Effector CD8-positive, alpha-beta T cell (primary cell): ENCODE measurements at regions not wholly inside any gene's neighbourhood (a gene's known extent, or its start where the extent isn't known, plus 50 kb on each side); places are given as distances from the start of the nearest gene placed in this dataset.

Experiments
- DNase-seq: peaks from one replicate; lab custom pipeline; 2025; lab: John Stamatoyannopoulos, UW

DNA sequence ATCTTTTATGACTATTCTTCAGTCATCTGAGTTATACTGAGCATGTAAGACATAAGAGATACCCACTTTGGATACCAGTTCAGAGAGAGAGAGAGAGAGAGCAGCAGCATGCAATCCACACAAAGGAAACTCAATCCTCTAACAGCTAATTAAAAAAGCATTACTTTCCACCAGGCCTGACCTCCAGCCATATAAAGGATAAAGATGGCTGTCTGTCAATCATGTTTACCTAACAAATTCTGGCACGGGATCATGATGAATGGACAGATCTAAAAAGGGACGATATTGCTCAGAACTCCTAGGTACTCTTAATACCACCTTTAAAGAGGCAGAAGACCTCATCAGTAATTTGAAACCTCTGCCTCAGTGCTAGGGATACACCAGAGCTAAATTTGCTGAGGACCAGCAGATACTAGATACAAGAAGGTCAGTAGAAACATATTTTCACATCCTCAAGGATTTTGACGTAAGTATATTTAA lies 159.2 kb downstream of the RPS12 start:
- DNase-seq = no peak

DNA sequence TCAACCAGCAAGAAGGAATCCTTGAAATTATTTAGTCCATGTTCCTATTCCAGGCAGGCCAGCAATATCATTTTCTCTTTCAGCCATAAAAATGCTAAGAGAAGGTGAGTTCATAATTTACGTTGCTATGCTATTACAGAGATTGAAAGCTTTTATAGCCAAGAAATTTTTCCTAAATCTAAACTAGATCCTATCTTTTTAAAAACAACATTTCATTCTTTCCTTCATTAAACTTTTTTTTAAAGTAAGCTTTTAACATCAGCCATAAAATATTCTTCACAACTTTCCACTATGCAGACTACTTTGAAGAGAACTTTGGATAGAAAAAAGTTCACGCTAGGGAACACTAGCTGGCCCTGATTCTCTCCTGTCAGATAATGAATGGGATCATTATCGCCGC lies 159.8 kb downstream of the RPS12 start:
- no peak for DNase-seq

DNA sequence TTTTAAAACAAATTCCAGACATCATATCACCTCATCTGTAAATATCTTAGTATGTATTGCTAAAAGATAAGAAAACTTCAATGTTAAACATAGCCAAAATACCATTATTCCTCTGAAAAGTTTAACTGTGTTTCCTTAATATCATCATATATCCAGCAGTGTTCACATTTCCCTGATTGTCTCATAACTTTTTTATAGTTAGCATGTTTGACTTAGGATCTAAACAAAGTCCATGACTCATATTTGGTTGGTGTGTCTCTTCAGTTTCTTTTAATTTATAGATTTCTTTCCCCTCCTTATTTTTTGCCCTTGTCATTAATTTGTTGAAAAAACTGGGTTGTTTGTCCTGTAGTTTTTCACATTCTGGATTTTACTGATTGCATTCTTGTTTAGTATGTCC lies 163.0 kb downstream of the RPS12 start:
- DNase-seq = no peak

DNA sequence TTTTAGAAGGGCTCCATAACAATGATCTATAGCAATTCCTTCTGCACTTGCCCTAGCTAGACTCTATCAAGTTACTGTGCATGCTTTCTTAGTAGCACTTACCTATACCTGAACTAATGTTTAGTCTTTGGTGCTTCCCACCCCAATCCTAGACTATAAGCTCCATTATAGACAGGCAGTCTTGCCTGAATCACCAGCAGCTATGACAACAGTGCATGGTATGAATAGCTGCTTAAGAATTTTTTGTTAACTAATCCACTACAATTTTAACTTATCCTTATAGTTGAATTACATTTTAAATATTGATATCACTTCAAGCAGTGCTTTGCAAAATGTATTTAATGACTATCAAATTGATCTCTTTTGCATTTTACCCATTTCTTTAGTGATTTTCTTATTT lies 164.3 kb downstream of the RPS12 start:
- no peak for DNase-seq

DNA sequence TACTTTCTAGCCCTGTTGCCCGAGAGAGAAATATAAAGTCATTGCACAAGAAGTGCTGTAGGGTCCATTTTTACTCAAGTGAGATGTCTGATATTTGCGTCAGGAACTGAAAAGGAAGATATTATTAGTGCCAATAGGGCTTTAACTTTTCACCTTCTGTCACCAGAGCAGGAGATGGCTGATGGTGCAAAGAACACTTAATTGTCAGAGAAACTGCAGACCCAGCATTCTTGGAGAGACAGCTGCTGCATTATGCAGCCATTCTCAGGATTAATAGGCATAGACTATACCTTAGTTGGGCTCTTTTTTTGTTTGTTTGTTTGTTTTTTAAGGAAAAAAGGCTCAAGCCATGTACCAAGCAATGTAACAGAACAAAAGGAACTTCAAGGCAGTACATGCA lies 179.4 kb downstream of the RPS12 start:
- DNase-seq = no peak

DNA sequence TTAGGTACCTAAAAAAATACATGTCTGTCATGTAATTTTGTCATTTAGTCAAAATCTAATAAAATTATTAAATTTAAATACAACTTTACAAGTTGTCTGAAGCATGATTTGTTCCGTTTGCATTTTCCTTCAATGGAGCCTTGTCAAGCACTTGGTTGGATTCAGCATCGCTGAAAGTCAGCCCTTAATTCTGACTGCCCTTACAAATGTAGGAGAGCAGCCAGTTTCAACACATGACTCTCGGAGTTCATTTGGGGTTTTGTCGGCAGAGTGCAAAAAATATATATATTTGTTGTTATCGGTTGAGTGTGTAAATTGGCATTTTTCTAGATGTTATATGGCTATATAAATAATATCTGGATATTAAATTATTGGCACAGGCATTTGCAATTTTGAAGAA lies 180.6 kb downstream of the RPS12 start:
- DNase-seq = no peak

DNA sequence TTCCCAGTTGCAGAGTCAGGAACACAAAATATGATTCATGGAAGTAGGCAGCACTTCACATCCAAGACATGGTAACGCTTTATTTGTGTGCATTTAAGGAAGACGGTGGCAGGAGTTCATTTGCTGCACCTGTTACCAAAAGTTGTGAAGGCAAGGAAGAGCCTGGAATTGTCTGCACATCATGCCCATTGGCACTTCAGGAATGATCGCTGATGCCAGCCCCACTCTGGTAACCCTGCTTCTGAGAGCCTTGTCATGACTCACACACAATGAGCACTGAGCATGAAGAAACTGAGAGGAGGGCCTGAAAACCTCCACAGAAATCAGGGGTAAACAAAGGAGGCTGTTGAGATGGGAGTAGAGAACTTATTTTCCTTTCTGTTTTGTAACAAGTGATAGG lies 181.1 kb downstream of the RPS12 start:
- no peak for DNase-seq

DNA sequence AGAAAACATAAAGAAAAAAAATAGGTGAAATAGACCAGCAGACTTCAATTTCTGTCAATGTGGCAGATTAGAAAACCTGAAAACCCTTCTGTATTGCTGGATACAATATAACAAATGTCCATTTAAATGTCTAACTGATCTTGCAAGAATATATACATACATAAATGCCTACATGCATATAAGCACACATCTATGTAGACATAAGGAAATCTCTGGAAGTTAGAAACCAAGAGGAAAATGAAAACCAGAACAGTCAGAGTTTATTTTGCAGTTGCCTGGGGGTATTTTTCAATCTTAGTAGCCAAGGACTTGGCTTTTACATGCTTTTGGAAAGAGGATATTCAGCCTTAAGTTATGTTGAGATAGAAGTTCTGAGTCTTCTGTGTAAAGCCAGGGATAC lies 184.0 kb downstream of the RPS12 start:
- DNase-seq = no peak

DNA sequence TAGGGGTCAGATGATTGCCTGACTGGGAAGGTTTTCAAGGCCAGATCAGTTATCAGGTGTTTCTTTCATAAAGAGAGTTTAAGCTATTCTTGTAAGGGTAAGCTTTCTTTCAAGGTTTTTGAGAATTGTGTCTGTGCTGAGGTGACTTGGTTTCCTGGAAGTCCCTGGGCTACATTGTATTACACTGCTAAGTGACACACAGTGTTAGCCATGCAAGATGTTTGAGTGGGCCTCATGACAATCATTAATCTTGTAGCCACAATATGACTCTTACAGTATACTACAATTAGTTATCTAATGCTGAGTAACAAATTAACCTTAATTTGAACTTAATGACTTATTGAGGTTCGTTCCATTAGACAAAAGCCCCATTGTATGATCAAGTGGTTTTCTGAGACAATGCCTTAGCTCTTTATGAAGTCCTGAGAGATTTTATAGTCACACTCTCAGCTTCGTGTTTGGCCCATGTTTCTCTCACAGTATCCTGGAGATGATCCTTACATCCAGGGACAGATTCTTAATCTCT lies 186.7 kb downstream of the RPS12 start:
- no peak for DNase-seq

DNA sequence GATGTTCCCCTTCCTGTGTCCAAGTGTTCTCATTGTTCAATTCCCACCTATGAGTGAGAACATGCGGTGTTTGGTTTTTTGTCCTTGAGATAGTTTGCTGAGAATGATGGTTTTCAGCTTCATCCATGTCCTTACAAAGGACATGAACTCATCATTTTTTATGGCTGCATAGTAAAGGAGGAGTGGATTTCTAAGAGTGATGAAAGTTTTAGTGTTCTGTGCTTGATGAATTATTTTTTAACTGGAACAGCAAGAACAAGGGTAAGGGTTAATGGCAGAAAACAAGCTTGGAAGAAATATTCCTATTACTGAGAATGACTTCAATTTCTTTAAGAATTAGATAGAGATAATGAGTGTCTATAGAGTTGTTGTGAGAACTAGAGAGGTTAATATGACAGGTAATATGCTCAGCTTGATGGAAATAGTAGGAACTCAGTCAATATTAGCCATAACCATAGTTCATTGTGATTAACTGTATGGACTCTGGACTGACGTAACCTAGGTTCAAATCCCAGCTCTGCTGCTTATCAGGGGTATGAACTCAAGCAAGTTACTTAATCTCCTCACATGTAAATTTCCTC lies 190.0 kb downstream of the RPS12 start:
- no peak for DNase-seq

DNA sequence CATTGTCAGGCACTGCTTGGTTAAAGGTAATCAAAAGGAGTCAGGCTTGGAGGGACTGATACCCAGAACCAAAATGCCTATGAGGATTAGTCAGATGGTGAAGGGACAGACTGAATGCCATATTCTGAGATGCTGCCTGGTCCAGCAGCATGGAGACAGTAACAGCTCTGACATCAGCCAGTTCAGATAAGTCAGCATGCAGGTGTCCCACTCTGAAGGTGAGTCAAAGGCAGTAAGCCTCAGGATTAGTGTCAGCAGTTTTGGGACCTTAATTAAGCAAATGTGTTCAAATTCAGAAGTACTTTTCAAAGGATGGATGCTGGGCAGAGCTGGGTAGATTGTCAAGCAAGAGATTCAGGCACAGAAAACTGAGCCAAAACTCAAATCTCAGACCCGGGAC lies 198.4 kb downstream of the RPS12 start:
- DNase-seq = no peak

DNA sequence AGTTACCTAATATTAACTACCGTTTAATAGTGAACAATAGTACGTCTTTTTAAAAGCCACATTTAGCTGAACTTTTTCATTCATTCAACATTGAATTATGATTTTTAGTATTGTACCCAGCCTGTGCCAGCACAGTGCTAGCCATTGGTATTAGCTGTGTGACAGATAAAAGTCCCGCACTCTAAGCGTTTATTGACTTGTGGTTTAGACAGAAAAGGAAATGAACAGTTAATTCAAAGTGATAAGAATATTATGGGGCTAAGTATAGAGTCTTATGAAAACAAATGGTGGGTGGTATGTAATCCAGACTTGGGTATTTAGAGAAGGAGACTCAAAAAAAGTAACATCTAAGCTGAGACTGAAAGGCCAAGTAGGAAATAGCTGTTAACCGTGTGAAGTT lies 202.3 kb downstream of the RPS12 start:
- DNase-seq = no peak

DNA sequence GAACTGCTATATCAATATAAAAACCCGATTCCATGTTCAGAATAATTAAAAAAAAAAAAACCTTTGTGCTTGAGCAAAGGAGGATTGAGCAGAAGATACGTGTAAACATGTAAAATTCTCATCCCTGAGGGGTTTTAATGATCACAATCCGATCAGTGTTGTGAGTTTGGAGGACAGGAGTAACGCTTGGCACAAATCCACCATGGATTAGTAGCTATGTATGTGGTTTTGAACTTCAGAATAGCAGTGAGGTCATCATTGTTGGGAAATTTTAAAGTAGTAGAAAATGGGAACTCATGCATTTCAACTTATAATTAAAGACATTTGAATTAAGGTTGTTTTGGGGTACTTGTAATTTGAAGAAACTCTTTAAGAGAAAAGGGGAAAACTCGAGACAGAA lies 203.2 kb downstream of the RPS12 start:
- no peak for DNase-seq

DNA sequence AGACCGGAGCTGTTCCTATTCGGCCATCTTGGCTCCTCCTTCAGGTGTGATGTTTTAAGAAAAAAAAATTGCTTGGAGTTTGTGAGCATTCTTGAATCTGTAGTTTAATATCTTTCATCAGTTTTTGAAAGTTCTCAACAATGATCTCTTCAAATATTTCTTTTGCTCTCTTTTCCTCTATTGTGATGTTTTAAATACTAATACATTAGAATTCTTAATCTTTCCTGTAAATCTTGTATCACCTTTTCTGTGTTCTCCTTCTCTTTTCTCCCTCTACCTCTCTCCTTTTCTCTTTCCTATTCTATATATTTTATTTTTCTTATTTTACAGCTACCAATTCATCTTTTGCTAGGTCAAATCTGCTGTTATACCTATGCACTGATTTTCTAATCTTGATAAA lies 212.3 kb downstream of the RPS12 start:
- DNase-seq = no peak

DNA sequence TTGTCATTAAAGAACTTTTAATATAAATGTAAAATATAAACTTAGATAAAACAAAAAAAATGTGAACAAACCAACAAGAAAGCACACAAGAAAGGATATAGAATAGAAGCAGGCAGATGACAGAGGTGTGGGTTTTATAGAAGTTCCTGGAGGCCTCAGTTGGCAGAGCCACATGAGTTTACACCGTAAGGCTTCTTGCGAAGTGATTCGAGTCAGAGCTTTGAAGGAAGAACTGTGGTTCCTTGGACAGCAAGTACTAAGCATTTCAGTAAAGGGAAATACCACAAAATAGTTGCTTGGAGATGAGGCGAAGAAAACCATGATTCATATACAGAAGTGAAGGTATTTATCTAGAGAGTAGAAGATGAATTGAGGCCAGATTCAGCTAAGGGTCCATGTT lies 207.9 kb upstream of the EYA4 start:
- DNase-seq = no peak

DNA sequence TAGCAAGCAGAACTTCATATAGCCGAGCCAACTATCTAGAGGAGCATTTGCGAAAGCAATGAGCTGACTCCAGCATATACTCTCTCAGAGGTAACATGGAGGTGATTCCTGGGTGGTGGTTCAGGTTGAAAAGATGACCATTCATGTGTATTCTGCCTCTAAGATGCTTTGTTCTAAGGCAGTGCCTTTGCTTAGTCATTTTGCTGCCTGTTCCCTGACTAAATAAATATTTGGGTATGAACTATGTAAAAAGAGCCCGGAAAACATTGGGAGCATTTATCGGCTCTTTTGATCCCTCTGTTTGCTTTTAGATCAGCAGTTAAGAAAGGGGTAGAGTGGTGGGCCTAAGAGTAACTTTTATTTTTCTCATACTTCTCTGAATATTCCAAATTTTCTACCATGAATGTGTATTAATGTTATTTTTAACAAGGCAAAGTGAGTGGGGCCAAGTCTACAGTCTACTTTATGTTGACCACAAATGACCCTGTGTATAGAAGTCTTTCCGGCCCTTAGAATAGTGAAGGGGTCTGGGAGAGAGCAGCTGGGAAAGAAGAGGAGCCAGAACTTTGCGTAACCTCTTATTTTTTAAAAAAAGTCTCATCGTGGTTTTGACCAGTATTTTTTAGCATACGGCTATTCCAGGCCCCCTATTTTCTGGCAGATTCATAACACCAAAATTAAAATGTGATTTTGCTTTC lies 206.5 kb upstream of the EYA4 start:
- no peak for DNase-seq

DNA sequence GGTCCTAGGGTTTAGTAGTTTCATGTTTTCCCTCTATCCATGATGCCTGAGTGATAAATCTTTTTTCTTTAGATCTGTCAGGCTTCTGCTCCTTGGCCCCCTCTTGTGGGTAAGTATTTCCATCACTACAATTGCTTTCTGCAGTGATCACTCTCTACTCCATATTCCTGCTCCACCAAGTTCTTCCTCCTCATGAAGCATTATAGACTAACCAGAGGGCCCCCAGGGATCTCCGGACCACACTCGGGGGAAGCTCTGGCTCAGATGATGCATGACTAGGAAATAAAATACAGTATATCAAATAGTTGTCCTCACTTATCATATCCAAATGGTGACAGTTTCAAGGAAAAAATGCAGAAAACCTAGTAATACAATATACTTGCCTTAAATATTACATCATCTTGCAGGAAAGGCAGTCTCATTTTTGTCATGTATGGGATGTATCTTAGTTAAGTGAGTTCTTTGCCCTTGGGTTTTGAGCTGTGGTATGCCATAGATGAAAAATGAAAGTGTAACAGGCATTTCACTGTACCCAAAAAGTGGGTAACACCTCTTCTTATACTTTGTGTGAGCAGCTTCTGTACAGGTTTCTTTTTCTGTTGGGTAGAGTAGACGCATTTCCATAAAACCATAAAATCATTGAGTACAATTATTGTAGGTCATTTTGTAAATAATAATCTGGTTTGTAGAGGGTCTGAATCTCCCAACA lies 200.9 kb upstream of the EYA4 start:
- DNase-seq = no peak

DNA sequence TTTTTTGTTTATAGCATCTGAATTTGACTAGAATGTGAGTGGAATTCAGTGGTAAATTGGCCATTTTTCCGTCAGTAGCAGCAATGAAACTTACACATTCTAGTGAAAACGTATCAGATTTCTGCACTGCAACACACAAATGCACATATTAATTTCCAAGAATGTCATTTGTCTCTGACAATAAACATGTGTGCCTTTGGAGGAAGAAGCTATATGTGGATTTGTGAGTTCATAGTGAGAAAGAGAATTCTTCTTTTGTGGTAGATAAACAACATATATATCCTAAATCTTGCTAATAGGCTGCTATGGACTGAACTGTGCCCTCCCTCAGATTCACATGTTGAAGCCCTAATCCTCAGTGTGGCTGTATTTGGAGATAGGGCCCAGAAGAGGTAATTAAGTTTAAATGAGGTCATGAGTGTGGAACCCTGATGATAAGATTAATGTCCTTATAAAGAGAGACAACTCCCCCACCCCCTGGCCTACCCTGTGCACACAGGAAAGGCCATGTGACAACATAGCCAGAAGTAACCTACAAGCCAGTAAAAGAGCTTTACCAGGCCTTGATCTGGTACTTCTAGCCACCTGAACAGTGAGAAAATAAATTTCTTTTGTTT lies 200.2 kb upstream of the EYA4 start:
- DNase-seq = no peak

DNA sequence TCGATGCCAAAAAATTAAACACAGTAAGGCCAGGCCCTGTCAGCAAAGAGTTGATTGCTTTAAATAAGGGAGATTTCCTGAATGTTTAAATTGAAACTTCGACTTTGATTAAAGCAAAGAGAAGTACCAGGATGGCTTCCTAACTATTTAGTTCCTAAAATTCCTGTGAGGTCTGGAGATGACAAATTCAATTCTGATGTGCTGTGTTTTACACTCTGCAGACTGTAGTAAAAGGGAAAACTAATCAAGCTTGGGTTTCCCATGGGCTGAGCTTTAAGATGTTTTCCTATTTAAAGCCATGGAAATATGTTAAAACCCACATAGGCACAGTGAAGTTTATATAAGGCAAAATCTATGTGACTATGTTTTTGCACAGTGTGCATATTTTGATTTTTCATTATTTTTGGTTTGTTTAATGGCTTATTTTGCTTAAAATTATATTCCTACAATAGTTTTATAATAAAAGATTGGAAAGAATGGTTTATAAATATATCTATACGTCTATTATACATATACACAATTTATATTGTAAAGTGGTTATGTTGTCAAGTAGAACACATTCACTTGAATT lies 198.5 kb upstream of the EYA4 start:
- no peak for DNase-seq

DNA sequence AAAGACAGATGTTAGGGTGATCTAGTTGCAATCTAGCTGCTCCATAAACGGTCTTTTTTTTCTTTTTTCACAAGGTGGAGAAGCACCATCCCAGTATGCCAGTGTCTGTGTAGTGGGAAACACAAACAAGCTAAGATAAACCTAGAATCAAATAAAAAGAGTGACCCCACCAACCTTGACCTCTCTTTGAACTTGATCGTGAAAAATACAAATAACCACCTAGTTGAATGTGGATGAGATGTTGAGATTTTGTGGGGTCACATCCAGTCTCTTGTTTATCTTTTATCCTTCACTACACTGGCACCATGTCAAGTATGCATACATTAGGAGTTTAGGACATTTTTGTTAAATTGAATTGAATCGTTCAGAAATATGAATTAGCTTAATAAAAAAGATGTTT lies 194.6 kb upstream of the EYA4 start:
- DNase-seq = no peak

DNA sequence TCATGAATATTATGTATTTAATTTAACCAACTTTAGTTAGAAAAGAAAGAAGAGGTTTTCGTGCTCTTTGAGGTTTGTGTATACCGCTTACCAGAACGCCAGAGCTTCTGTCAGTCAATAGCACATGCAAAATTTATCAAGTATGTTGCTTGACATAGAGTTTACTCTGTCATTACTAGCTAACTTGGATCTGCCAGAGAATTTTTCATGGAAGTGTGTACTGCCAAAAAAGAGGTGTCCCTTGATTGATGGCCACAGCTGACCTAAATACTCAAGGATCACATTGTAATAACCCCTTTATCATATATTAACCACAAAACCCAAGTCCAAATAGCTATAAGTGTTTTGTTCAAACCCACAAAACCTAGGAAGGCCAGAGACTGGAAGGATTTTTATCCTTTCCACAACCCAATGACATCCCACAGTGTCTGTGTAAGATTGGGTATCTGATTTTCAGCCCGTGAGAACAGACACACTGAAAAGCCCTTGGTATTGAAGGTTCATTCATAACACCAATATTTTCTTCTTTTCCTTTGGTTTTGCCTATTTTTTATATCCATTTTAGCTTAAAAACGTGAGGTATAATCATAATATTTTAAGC lies 194.0 kb upstream of the EYA4 start:
- DNase-seq = no peak

DNA sequence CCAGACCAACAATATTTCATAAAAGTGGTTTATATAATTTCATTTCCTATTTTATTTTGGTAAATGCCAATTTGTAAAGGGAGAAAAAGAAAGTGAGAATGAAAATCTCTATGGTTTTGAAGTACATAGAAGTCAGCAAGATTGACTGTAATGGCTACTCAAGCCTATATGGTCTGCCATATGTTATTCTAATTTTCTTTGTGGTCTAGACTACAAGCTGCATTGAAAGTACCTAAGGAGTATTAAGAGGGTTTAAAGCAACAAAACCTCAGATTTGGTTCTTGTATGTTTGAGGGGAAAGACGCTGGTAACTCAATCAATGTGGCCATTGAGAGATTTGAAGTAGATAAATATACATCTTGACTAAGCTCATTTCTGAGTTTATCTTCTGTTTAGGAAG lies 193.5 kb upstream of the EYA4 start:
- DNase-seq = no peak
